GM19328 (cell line): ENCODE measurements at regions not wholly inside any gene's neighbourhood (a gene's known extent, or its start where the extent isn't known, plus 50 kb on each side); places are given as distances from the start of the nearest gene placed in this dataset.

ENCODE experiments used
- ATAC-seq: cut with Tn5 transposase; IDR thresholded peaks from one replicate; pipeline ENCODE4 v1.9.1; 2021; ENCODE audit warnings: mild to moderate bottlenecking, moderate library complexity; ENCODE audit not compliant: unreplicated experiment

- ATAC-seq: no peak
Observed at GRCh38 chr7:153422291-153423209, 629.6 kb upstream of the DPP6 start.

- no peak for ATAC-seq
Observed at GRCh38 chr7:153423210-153423590, 629.0 kb upstream of the DPP6 start.

- no peak for ATAC-seq
Observed at GRCh38 chr7:153430931-153431330, 621.3 kb upstream of the DPP6 start.

DNA sequence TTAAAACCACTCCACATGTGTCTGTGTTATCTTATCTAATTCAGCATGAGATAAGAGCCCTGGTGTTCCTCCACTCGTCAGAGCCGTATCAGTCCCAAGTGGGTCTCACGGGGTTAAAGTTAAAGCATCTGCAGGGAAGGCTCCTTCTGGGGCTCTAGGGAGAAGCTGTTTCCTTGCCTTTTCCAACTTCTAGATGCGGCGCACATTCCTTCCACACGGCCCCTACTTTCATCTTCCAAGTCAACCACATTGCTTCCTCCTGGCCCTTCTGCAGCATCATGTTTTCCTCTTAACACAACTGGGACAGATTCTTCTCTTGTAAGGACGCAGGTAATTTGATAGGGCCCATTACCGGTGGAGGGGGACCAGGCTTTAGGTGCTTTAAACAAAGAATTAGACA lies 620.1 kb upstream of the DPP6 start:
- no peak for ATAC-seq

DNA sequence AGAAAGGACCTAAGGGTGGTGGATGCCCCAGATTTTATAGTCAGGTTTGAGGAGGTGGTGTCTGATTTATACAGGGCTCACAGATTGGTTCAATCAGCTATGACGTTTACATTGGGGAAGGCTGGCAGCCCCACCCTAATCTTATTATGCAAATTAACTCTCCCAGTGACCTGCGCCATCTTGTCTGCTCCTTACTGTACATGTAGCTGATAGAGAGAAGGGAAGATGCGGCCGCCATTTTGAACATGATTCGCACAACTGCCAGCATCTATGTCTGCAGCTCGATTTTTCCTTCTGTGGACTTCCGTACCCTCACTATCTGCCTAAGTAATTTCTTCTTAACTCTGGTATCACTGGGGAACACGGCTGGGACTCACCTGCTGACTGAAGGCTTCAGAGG lies 619.0 kb upstream of the DPP6 start:
- ATAC-seq: no peak

DNA sequence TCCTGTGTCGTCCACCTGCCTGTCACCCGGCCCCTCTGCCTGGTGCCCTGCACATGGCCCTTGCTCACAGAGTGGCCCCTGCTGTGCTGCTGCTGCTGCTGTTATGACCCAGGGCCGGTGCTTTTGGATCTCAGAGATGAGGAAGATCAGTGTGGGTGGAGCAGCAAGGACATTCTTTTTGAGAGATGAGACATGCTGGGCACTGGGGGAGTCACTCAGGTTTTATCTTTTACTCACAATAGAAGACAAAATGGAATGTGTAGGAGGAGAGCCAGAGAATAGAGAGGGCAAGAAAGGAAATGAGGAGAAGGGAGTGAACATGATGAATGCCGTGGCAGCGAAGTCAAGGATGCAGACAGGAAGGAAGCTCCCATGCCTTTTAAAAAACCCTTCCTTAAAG lies 611.5 kb upstream of the DPP6 start:
- no peak for ATAC-seq

- no peak for ATAC-seq
Observed at GRCh38 chr7:153443032-153443701, 609.0 kb upstream of the DPP6 start.

- ATAC-seq: no peak
Observed at GRCh38 chr7:153444641-153445040, 607.6 kb upstream of the DPP6 start.

DNA sequence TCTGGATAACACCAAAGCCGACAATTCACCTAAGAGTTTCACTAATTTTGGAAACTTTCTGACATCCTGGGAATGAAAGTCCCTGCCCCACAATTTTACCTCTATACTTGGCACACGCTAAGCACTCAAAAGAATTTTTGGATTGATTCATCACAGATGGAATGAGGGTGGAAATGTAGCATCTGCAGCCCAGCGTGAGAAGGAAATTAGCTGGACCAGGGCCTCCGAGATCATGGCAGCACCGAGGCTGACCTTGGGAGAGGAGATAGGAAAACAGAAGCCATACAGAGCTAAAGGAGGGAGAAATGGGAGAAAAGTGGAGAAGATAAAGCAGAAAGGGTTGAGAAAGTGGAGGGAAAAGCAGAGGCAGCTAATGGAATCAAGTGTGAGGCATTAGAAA lies 606.6 kb upstream of the DPP6 start:
- no peak for ATAC-seq

DNA sequence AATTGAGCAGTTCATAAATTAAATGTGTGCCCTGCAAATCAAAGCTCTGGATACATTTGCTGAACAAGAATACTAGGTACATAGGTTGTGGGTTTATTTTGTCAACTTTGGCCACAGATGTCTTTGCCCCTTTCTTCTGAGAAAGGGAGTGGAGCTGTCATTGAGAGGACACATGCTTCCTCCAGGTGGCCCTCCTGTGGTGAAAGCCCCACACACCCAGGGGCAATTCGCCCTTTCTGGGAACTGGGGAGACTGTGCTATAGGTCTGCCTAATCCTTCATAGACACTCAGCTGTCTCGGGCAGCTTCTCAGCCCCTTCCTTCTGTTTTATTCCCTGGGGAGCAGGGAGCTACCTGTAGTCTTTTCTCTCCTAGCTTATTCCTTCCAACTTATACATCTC lies 605.7 kb upstream of the DPP6 start:
- no peak for ATAC-seq

- no peak for ATAC-seq
Observed at GRCh38 chr7:153447011-153447410, 605.2 kb upstream of the DPP6 start.

- ATAC-seq: no peak
Observed at GRCh38 chr7:153452661-153453060, 599.5 kb upstream of the DPP6 start.

DNA sequence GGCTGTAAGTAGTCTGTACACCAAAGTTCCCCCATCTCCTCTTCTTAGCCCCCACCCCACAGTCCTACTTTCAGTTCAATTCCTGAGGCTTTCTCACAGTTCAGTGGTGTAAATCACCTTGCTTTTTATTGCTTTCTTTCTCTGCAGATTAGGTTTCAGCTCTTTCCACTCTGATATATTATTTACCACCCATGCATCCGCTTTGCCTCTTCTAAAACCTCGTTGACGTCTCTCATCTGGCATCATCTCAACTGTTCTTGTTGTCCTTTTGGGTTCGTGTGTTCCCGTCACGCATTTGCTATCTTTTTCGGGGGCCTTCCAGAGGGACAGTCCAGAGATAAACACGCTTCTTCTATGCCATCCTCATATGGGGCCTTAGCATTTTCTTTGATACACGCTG lies 597.9 kb upstream of the DPP6 start:
- ATAC-seq: no peak

- no peak for ATAC-seq
Observed at GRCh38 chr7:153457746-153458145, 594.5 kb upstream of the DPP6 start.

GRCh38 chr7:153470004-153470671 lies 582.1 kb upstream of the DPP6 start:
- ATAC-seq: no peak

DNA sequence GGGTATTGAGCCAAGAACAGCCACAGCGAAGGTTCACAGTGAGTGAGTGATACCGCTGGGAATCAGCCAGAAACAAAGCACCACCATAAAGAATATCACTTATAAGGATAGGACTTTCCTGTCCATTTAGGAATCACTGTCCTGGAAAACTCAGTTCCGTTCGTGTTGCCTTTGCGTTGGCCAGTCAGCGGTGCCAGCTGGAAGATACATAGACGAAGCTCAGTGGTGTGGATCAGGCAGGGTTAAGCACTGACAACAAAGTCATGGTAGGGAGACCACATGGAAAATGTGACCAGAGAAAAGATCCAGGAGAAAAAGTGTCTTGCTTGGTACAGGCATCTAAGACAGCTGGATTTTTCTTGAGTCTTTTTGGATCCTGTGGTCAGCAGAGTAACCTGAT lies 579.7 kb upstream of the DPP6 start:
- no peak for ATAC-seq

GRCh38 chr7:153473185-153473584 lies 579.0 kb upstream of the DPP6 start:
- no peak for ATAC-seq

- no peak for ATAC-seq
Observed at GRCh38 chr7:153475239-153475638, 577.0 kb upstream of the DPP6 start.

DNA sequence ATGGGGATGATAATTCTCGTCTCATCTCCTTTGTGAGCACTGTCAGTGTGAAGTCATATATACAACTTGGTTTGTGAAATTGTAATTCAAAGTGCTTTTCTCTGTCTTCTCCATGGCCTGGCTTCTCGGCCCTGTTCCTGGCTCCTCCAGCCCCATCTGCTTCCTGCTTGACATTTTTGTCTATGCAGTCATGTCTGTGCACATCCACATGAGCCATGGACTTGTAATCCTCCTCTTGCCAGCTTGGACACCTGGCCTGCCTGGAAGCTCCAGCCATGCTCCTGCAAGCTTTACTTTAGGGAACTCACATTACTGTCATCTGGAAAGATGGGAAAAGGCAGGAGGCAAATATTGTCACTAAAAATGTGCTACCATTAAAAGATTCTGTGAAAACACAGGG lies 576.0 kb upstream of the DPP6 start:
- ATAC-seq: no peak

DNA sequence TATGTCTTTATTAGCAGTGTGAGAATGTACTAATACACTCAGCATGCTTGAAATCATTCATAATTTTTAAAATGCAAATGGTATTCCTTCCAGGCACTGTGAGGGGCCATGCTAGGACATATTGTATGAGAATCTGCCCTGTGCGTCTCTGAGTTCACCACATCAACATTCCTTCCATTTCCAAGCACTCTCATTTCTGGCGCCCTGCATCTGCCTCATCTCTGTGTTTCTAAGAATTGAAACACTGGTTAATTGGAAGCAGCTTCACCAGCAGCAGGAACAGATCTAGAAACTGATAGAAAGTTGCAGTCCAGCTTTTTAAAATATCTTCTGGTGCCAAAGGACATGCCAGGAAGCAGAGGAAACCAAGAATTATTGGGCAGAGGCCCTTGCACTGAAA lies 555.9 kb upstream of the DPP6 start:
- ATAC-seq: no peak

GRCh38 chr7:153503093-153503492 lies 549.1 kb upstream of the DPP6 start:
- ATAC-seq: no peak
